Fibroblast of lung (primary cell): ENCODE measurements at regions not wholly inside any gene's neighbourhood (a gene's known extent, or its start where the extent isn't known, plus 50 kb on each side); places are given as distances from the start of the nearest gene placed in this dataset.

Experiments
- EZH2 ChIP-seq: IDR thresholded peaks from 2 replicates; pipeline ENCODE4 v1.5.1; 2012; ENCODE audit warnings: low read length, control low read depth, mild to moderate bottlenecking; ENCODE audit errors: missing control alignments
- TF ChIP-seq, protein P1 (sequence below), 2 donors: IDR thresholded peaks in 1 of 2; conservative IDR thresholded peaks in 1 of 2; 1 replicate in 1 of 2; 2 replicates in 1 of 2; pipeline ENCODE4 v1.5.1; 2011 to 2012; ENCODE audit warnings: low read length in 2 of 2, control low read depth in 1 of 2, inconsistent platforms in 1 of 2, low read depth in 1 of 2, mild to moderate bottlenecking in 1 of 2

DNA sequence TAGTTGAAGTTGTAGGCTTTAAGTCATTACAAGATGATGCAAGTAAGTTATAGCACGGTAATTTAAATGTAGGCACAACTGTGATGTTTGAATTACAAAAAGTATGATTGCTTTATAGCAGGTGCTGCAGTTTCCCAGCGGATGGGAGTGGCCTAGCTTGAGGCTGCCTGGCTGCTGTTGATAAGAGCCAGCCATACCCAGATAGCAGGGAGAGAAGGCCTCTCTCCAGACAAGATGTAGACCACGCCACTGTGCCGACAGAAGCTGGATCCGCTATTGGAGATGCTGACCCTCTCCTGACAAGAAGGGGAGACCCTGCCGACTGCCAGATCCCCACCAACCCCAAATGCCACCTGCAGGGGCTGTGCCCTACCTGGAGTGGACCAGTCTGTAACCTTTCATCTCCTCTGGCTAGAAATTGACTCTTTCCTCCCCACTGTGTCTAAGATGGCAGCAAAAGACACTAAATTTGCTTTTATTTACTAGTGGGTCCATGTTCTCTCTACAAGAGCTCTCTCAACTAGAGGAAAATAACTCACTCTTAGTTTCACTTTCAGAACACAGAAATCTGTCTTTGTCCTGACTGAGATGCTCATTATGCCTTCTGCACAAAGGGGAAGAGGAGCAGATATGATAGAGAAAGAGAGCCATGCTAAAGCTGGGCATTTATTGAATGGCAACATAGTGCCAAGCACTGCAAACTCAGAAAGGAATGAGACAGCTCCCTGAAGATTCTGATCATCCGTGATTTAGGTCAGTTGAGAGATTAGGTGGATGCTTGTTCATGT lies 127.9 kb downstream of the URB2 start:
- TF ChIP-seq, protein P1, sequence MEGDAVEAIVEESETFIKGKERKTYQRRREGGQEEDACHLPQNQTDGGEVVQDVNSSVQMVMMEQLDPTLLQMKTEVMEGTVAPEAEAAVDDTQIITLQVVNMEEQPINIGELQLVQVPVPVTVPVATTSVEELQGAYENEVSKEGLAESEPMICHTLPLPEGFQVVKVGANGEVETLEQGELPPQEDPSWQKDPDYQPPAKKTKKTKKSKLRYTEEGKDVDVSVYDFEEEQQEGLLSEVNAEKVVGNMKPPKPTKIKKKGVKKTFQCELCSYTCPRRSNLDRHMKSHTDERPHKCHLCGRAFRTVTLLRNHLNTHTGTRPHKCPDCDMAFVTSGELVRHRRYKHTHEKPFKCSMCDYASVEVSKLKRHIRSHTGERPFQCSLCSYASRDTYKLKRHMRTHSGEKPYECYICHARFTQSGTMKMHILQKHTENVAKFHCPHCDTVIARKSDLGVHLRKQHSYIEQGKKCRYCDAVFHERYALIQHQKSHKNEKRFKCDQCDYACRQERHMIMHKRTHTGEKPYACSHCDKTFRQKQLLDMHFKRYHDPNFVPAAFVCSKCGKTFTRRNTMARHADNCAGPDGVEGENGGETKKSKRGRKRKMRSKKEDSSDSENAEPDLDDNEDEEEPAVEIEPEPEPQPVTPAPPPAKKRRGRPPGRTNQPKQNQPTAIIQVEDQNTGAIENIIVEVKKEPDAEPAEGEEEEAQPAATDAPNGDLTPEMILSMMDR (conservative IDR thresholded peaks at IDR 0.05 in 1 of 2, IDR thresholded peaks at IDR 0.05 in 1 of 2; ENCODE audit: low read depth in 1 of 2, low read length in 2 of 2) = no peak
- TF ChIP-seq EZH2 = no peak
